Stomach (tissue), 8 donors: ENCODE measurements at regions not wholly inside any gene's neighbourhood (a gene's known extent, or its start where the extent isn't known, plus 50 kb on each side); places are given as distances from the start of the nearest gene placed in this dataset.

Experiments used
- DNase-seq, 2 donors: peaks; one replicate each; pipeline versions ENCODE4 v3.0.0 to v3.0.0-alpha.2; 2013 to 2019
- H3K27ac ChIP-seq, 5 donors: fragments of 200-600 bp in 4 of 5; sonication (generic) in 4 of 5; one replicate each; pipeline ENCODE4 v1.5.1; 2013 to 2019; ENCODE audit warnings: mild to moderate bottlenecking in 1 of 5, moderate library complexity in 1 of 5
- H3K27me3 ChIP-seq, 3 donors: fragments of 200-600 bp; sonication (generic); one replicate each; pipeline ENCODE4 v1.5.1; 2017 to 2019; ENCODE audit warnings: mixed run types in 1 of 3
- H3K36me3 ChIP-seq, 4 donors: fragments of 200-600 bp; sonication (generic); 1 replicate in 3 of 4; 2 replicates in 1 of 4; pipeline ENCODE4 v1.5.1; 2016 to 2019
- H3K4me1 ChIP-seq, 4 donors: fragments of 200-600 bp; sonication (generic); one replicate each; pipeline ENCODE4 v1.5.1; 2016 to 2019
- H3K4me3 ChIP-seq, 4 donors: fragments of 200-600 bp; sonication (generic) in 3 of 4; one replicate each; pipeline ENCODE4 v1.5.1; 2016 to 2019; ENCODE audit warnings: mild to moderate bottlenecking in 1 of 4
- H3K9me3 ChIP-seq, 4 donors: fragments of 200-600 bp; sonication (generic); one replicate each; pipeline ENCODE4 v1.5.1; 2016 to 2019
- CTCF ChIP-seq, 7 experiments: fragments of 450-650 bp in 4 of 7; fragments of 200-600 bp in 3 of 7; sonication (generic) in 3 of 7; IDR thresholded peaks; one replicate each; pipeline ENCODE4 v1.5.1; 2016 to 2019; ENCODE audit warnings: antibody characterized with exemption in 7 of 7, control low read depth in 2 of 7, mild to moderate bottlenecking in 1 of 7
- EP300 ChIP-seq: sonication (generic); formaldehyde crosslinking; IDR thresholded peaks from one replicate; pipeline ENCODE4 v1.6.1; 2017; ENCODE audit warnings: antibody characterized with exemption
- POLR2A ChIP-seq, 4 donors: fragments of 450-650 bp; IDR thresholded peaks; one replicate each; pipeline ENCODE4 v1.6.1; 2016; ENCODE audit warnings: antibody characterized with exemption in 4 of 4, control low read depth in 2 of 4, mild to moderate bottlenecking in 1 of 4, moderate library complexity in 1 of 4
- POLR2AphosphoS5 ChIP-seq, 3 donors: sonication (generic); formaldehyde crosslinking; IDR thresholded peaks; one replicate each; pipeline ENCODE4 v1.6.1; 2016; ENCODE audit warnings: antibody characterized with exemption in 3 of 3
- WGBS, 5 donors: extraction: QIAGEN DNeasy Blood & Tissue Kit in 3 of 5; methylation state at CpG; one replicate each; pipeline versions ENCODE4 v1.1.5 to v1.1.7; 2013 to 2018; 5-methylcytosine and 5-hydroxymethylcytosine counted together
- intact Hi-C: fragments of 100-400 bp; cut with DNase I; formaldehyde crosslinking; loops from one replicate; pipeline ENCODE4 v1.15.1; 2023; ENCODE audit warnings: low total_unique reads
- donor health status: healthy with polysubstance abuse.
- donor health status: Bipolar disorder and iron deficiency.
- donor health status: healthy.

DNA sequence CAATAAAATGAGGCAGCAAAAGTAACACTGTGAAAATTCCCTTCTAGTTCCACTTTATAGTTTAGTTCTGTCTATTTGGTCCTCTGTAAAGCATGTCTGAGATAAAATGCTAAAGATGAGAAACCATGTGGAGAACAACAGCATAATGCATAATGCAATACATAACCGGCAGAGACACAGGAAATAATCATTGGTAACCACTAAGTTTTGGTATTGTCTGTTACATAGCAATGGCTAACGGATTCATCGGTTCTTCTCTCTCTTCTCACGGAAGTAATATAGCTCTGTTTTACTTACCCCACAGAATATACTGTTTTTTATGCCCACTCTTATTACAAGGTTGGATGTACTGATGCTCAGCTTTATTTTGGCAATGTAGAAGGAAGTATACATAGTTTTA, 158.9 kb downstream of the FAM174A start:
- H3K4me1 ChIP-seq = no peaks in the 10 kb centered on the region
- H3K27me3 ChIP-seq = no peaks in the 10 kb centered on the region
- H3K36me3 ChIP-seq = no peaks in the 10 kb centered on the region
- no peak overlapping the region for H3K27ac ChIP-seq
- no peak for DNase-seq
- 57 to 76% (median 63%) methylated on average over 4 of the region's 4 CpGs for WGBS, 5 donors
- H3K9me3 ChIP-seq = no peaks in the 10 kb centered on the region
- H3K4me3 ChIP-seq = no peak overlapping the region
- TF ChIP-seq CTCF (IDR thresholded peaks at IDR 0.05) (no peak), POLR2AphosphoS5 (IDR thresholded peaks at IDR 0.05) (no peak), EP300 (no peak), POLR2A (IDR thresholded peaks at IDR 0.05) (no peak)
- intact Hi-C loops = no loop called here

DNA sequence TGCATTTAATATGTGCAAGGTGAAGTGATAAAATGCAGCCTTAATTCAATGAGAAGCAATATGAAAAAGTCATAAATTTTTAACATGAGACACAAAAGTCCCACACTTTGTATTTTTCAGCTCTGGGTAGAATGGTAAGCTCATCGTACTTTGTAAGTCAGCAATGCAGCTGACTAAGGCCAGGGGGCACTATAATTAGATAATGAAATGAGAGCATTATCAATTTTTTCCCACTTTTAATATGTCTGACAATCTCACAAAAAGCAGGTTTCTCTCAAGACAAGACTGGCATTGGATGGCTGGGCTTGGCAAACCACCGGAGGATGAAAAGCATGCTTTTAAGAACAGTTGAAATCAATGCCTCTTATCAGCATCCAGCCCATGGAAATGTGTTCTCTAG, 162.8 kb downstream of the FAM174A start:
- Histone ChIP-seq H3K36me3 (no peaks in the 10 kb centered on the region), H3K4me1 (no peaks in the 10 kb centered on the region), H3K27ac (no peak overlapping the region), H3K4me3 (no peak overlapping the region), H3K27me3 (no peaks in the 10 kb centered on the region), H3K9me3 (no peaks in the 10 kb centered on the region)
- 68 to 85% (median 78%) methylated on average over 2 of the region's 2 CpGs for WGBS, 5 donors
- intact Hi-C loops = no loop called here
- TF ChIP-seq POLR2A (IDR thresholded peaks at IDR 0.05) (no peak), EP300 (no peak), CTCF (IDR thresholded peaks at IDR 0.05) (no peak), POLR2AphosphoS5 (IDR thresholded peaks at IDR 0.05) (no peak)
- no peak for DNase-seq

- Histone ChIP-seq H3K27ac (no peak overlapping the region), H3K27me3 (no peaks in the 10 kb centered on the region), H3K4me3 (no peak overlapping the region), H3K9me3 (peaks cover 0 to 3% (median 0%) of the 10 kb centered on the region in 4 donors), H3K4me1 (no peaks in the 10 kb centered on the region), H3K36me3 (no peaks in the 10 kb centered on the region)
- TF ChIP-seq EP300 (no peak), CTCF (IDR thresholded peaks at IDR 0.05) (peak in 2 of 7 experiments; percentile 17 to 37)
- DNase-seq = peak in 1 of 2 donors; percentile 17
- WGBS, 5 donors = 51 to 63% (median 55%) methylated on average over 1 of the region's 1 CpG
- intact Hi-C loops = no loop called here
Measured at GRCh38 chr5:100706776-100707175, 171.6 kb downstream of the FAM174A start.

DNA sequence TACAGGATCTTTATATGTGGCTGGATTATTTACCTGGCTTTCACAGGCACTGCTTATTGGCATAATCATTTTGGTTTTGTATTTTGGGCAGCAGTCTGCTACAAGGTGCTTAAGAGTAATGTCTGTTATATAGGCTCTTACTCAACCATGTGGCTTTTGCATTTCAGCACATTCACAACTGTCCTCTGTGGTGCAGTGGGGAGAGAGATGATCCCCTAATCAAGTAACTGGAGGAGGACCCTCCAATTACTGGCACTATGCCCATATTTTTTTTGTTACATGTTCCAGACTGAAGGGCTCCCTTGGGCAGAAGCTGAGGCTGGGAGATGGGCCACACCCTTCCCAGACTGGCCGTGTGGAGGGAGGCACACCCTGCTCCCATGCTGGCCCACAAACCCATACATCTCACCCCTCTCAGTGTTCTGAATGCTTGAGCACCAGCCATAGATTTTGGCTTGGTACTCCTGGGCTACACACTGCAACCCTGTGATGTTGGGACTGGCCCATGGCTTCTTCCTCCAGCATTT, 173.5 kb downstream of the FAM174A start:
- no peak for DNase-seq
- 25 to 67% (median 48%) methylated on average over 1 of the region's 1 CpG for WGBS, 5 donors
- TF ChIP-seq POLR2AphosphoS5 (IDR thresholded peaks at IDR 0.05) = no peak
- no peak for TF ChIP-seq POLR2A (IDR thresholded peaks at IDR 0.05)
- TF ChIP-seq EP300 = no peak
- no peak for TF ChIP-seq CTCF (IDR thresholded peaks at IDR 0.05)
- no peaks in the 10 kb centered on the region for H3K4me1 ChIP-seq
- H3K36me3 ChIP-seq = no peaks in the 10 kb centered on the region
- no peaks in the 10 kb centered on the region for H3K27me3 ChIP-seq
- no peak overlapping the region for H3K4me3 ChIP-seq
- H3K9me3 ChIP-seq = peaks cover 0 to 3% (median 0%) of the 10 kb centered on the region in 4 donors
- intact Hi-C loops = no loop called here
- H3K27ac ChIP-seq = no peak overlapping the region
